GM21529 (cell line): ENCODE measurements at regions not wholly inside any gene's neighbourhood (a gene's known extent, or its start where the extent isn't known, plus 50 kb on each side); places are given as distances from the start of the nearest gene placed in this dataset.
A peak's percentile ranks its signal among the peaks of the same experiment; 100 is the strongest.

ENCODE experiments used
- ATAC-seq: cut with Tn5 transposase; IDR thresholded peaks from one replicate; pipeline ENCODE4 v1.9.1; 2021; ENCODE audit not compliant: unreplicated experiment

- ATAC-seq: no peak
Measured at GRCh38 chr18:29644276-29644675, 1398.3 kb downstream of the DSC3 start.

- no peak for ATAC-seq
Measured at GRCh38 chr18:29629493-29630036, 1413.0 kb downstream of the DSC3 start.

GRCh38 chr18:29626094-29626493 lies 1416.4 kb downstream of the DSC3 start:
- no peak for ATAC-seq

DNA sequence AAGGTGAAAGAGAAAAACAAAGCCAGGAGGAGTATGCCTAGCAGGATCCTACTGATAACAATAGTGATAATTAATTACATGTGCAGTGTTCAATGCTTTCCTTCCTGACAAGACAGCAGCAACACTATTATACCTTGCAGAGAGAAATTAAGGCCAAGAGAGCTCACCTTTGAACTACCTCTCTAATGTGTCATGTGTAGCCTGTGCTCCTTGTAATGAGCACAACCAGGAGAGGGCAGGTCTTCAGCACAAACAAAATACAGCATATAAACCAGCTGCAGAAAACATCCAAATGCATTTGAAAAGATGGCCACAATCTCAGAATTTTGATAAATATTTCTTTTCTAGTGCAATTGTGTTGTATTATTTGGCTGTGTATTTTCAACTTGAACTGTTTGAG lies 1425.7 kb downstream of the DSC3 start:
- ATAC-seq: no peak

- no peak for ATAC-seq
Measured at GRCh38 chr18:29608982-29609381, 1432.1 kb upstream of the CDH2 start.

DNA sequence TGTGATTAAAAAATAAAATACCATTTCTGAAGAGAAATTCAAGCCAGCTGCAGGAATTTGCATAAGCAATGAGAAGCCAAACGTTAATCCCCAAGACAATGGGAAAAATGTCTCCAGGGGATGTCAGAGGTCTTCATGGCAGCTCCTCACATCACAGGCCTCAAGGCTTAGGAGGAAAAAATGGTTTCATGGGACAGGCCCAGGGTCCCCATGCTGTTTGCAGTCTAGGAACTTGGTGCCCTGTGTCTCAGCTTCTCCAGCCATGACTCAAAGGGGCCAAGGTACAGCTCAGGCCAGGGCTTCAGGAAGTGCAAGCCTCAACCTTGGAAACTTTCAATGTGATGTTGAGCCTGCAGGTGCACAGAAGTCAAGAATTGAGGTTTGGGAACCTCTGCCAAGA lies 1428.4 kb upstream of the CDH2 start:
- ATAC-seq: no peak

- ATAC-seq: no peak
Measured at GRCh38 chr18:29596959-29597358, 1420.0 kb upstream of the CDH2 start.

- no peak for ATAC-seq
Measured at GRCh38 chr18:29594493-29594892, 1417.6 kb upstream of the CDH2 start.

- ATAC-seq: no peak
Measured at GRCh38 chr18:29588446-29589100, 1411.6 kb upstream of the CDH2 start.

DNA sequence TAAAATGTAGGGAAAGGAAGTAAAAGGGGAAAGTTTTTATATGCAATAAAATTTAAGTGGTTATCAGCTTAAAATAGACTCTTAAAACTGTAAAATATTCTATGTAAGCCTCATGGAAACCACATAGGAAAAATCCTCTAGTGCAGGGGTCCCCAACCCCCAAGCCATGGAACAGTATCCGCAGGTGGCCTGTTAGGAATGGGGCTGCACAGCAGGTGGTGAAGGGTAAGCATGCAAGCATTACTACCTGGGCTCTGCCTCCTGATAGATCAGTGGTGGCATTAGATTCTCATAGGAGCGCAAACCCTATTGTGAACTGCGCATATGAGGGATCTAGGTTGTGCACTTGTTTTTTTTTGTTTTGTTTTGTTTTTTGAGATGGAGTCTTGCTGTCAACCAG lies 1409.3 kb upstream of the CDH2 start:
- no peak for ATAC-seq

DNA sequence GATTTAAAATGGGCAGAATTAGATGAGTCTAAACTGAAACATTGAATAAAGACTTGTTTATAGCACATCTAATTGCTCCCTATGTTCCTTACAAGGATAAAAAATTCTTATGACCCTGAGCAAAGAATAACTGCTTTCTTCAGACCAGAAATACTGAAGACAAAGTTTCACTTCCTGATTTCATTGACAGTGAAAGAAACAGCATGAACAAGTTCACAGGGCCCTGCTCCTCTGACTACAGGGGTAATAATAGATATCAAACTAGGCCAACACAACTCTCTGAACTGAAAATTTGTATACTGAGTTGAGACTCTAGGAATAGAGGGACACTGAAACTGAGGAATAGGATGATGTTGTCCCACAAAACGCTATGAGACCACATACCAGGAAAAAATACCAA lies 1383.3 kb upstream of the CDH2 start:
- peak; percentile 79 for ATAC-seq

- no peak for ATAC-seq
Measured at GRCh38 chr18:29556070-29556469, 1379.1 kb upstream of the CDH2 start.

- ATAC-seq: no peak
Measured at GRCh38 chr18:29549759-29550158, 1372.8 kb upstream of the CDH2 start.

DNA sequence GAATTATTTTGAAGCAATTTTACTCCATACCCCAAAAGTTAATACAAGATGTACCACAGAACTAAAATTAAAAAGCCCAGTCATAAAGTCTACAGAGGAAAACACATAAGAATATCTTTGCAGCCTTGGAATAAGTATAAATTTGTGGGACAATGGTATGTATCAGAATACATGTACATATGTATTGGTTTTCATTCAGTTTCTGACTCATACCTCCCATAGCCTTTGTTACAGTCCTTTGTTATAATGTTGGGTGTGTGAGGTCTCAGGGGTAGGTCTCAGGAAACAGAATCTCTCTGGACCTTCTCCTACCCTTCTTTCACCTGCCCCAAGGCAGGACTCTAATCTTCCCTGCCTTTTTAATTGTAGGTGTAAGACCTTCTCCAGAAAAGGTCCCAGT lies 1370.7 kb upstream of the CDH2 start:
- ATAC-seq: no peak

DNA sequence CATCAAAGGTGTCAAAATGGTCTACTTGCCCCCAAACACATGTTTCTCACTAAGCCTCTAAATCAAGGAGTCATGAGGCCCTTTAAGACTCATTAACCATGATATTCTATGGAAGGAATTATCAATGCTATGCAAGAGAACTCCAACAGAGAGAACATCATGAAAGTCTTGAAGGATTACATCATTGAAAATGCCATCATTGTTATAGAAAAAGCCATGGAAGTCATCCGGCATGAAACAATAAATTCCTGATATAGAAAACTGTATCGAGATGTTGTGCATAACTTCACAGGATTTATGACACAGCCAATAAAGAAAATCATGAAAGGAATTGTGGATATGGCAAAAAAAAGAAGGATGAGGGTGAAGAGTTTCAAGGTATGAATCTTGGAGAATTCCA lies 1363.6 kb upstream of the CDH2 start:
- no peak for ATAC-seq

DNA sequence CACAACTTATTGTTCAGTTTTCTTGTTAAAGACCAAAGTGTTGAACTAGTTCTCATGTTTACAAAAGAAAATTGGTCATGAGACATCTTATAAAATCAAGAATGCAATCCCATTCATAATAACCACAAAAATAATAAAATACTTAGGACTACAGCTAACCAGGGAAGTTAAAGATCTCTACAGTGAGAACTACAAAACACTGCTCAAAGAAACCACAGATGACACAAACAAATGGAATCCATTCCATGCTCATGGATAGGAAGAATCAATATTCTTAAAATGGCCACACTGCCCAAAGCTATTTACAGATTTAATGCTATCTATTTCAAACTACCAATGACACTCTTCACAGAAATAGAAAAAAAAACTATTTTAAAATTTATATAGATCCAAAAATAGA lies 1354.8 kb upstream of the CDH2 start:
- ATAC-seq: no peak

DNA sequence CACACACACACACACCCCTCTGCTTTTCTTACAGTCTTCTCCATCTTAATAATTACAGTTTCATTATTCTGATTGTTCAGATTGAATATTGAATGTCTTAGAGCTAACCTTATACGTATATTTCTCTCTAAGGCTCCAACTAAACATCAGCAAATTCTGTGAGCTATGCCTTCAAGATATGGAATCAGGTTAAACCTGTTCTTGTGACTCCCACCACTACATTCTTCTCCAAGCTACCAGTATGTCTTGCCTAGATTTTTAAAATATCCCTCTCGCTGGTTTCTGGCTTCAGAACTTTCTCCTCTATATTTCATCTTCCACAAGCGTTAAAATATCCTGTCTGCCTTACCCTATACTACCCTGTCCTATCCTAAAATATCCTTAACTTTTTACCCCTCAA lies 1346.4 kb upstream of the CDH2 start:
- ATAC-seq: no peak

- no peak for ATAC-seq
Measured at GRCh38 chr18:29512761-29513160, 1335.8 kb upstream of the CDH2 start.

DNA sequence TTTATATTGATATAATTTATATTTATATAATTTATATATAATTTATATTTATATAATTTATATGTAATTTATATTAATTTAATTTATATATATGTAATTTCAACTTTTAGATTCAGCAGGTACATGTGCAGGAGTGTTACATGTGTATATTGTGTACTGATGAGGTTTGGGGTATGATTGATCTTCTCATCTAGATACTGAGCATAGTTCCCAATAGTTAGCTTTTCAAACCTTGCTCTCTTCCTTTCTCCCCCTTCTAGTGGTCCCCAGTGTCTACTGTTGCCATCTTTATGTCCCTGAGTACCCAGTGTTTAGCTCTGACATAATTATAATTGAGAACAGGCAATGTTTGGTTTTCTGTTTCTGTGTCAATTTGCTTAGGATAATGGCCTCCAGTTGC lies 1335.3 kb upstream of the CDH2 start:
- no peak for ATAC-seq

DNA sequence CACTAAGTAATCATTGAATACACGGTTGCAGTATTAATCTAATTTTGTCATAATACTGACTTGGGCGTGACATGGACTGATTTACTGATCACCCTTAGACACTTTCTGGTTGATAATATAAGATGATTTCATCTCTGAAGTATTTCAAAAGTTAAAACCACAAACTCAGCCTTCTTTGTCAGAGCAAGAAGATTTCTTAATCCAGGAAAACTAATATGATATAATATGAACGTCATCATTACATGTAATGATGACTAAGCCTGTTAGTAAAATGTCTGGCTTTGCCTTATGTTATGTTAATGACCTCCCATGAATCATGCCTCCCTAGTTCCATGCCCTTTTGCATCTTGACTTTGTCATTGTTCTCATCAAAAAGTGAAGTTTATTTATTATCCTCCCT lies 1325.0 kb upstream of the CDH2 start:
- ATAC-seq: no peak

GRCh38 chr18:29496152-29496680 lies 1319.3 kb upstream of the CDH2 start:
- ATAC-seq: no peak

- ATAC-seq: no peak
Measured at GRCh38 chr18:29494371-29494770, 1317.4 kb upstream of the CDH2 start.

DNA sequence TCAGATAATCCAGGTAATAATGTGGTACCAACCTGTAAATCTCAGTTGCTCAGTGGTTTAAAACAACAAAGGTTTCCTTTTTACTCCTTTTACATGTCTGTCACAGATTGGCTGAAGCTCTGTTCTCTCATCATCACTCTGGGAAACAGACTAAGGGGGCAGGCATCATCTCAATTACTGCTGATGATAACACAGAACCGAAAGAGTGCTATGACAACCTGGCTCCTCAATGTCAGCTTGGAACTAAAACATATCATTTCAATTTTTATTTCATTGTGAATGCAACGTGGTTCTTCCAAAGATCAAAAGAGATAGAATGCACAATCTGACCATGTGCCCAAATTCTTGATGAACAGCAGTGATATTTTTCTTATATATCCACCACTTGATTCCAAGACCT lies 1315.0 kb upstream of the CDH2 start:
- no peak for ATAC-seq
